ENCODE measurements at regions not wholly inside any gene's neighbourhood (a gene's known extent, or its start where the extent isn't known, plus 50 kb on each side); places are given as distances from the start of the nearest gene placed in this dataset.
"Not testable (repeated sequence)": the region's sequence is repeated elsewhere in the genome, so short reads cannot be mapped to it uniquely, and the experiment has no call there.

DNA sequence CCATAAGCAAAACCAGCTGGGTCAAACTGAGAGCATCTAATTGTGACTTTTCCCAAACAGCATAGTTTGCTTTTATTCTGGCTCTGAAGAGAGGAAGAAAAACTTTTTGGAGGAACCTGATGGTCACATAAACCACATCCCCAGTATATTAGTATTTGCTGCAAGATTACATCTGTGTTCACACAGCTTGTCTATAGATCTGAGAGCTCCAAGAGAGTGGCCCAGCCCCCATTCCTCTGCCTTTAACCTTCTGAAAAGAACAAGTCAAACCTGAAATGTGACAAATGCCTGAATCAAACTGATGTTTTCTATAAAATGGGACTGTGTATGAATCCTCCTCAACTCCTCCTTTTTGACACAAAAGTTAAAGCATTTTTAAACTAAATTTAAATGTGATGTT lies 435.2 kb downstream of the ZNF479 start:
- DNase-seq: not testable (repeated sequence)

GRCh38 chr7:56686276-56686859 lies 445.9 kb downstream of the ZNF479 start:
- DNase-seq: no peak

DNA sequence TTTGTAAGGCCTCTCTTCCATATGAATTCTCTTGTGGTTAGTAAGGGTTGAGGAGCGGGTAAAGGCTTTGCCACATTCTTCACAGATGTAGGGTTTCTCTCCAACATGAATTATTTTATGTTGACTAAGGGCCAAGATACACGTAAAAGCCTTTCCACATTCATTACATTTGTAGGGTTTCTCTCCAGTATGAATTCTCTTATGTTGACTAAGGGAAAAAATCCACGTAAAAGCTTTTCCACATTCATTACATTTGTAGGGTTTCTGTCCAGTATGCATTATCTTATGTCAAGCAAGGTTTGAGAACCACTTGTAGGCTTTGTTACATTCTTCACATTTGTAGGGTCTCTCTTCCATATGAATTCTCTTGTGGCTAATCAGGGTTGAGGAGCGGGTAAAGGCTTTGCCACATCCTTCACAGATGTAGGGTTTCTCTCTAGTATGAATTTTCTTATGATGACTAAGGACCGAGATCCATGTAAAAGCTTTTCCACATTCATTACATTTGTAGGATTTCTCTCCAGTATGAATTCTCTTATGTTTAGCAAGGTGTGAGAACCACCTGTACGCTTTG lies 493.0 kb downstream of the ZNF479 start:
- DNase-seq: no peak

- DNase-seq: no peak
These were observed 493.7 kb upstream of the NUPR2 start for GRCh38 chr7:56609852-56610355.

DNA sequence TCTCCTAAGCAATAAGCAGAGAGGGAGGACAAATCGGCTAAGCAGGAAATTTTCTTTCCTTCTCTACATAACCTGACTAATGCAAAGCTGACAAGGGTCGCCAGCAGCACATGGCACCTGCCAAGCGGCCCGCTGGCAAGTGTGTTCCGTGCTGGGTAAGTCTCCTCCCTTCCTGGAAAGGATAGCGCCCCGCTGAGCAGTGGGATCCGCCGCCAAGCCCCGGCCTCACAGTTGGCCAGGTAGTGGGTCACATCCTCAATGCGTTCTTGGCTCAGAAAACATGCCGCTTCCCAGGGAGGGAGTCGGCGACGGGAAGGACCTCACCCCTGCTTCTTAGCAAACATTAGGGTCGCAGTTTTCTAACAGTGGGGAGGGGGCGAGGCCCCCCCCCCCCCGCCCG lies 488.9 kb upstream of the NUPR2 start:
- DNase-seq: no peak

DNA sequence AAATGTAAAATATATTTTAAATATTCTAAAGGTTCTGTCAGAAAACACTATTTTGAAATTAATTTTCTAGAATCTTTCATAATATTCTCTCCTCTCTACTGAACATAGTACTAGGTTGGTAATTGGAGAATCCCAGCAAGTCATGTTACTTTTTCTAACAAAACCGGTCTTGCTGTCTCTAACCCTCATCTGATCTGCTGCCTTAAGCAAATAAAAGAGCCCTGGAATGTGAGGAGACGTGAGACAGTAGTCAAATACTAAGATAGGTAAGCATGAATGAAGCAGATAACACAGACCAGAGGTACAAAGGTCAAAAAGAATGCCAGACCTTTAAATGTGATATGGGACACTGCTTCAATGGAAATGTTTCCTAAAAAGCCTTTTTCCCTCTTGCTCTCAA lies 462.4 kb upstream of the NUPR2 start:
- DNase-seq: no peak

GRCh38 chr7:56570968-56571367 lies 454.8 kb upstream of the NUPR2 start:
- DNase-seq: no peak

GRCh38 chr7:56538541-56539429 lies 422.6 kb upstream of the NUPR2 start:
- DNase-seq: no peak

- no peak for DNase-seq
These were observed 421.7 kb upstream of the NUPR2 start for GRCh38 chr7:56537952-56538351.

DNA sequence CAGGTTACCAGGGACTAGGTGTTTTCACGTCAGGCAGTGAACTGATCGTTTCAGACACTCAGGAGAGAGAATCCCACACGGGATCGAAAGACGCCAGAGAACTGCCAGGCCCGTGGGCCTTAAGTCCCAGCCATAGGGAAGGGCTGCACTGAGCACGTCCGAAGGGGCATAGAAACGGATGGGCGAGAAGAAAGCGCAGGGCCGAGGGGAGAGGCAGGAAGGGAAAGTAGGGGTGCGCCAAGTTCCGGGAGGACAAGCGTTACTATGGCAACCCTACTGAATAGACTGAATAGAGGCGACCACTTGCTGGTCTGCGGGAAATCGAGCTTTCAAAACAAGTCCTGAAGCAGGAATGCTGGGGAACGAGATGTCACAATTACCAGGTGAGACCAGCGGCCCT lies 421.3 kb upstream of the NUPR2 start:
- no peak for DNase-seq

DNA sequence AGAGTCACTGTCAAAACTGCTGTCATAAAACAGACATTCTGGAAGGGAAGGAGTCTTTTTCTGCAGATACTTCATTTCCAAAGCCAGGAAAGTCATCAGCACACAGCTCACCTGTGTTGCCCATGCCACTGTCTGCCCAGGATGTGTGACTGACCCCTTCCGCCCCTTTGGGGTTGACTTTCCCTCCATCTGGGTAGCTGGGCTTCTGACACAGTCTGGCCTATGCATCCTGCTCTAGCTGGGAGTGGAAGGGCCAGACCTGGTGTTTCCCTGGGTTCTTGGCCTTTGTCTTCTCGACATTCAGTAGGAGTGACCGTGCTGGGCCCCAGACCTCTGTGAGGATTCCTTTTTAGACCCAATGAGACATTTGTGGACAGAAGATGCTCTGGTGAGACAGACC lies 378.9 kb upstream of the NUPR2 start:
- DNase-seq: no peak

DNA sequence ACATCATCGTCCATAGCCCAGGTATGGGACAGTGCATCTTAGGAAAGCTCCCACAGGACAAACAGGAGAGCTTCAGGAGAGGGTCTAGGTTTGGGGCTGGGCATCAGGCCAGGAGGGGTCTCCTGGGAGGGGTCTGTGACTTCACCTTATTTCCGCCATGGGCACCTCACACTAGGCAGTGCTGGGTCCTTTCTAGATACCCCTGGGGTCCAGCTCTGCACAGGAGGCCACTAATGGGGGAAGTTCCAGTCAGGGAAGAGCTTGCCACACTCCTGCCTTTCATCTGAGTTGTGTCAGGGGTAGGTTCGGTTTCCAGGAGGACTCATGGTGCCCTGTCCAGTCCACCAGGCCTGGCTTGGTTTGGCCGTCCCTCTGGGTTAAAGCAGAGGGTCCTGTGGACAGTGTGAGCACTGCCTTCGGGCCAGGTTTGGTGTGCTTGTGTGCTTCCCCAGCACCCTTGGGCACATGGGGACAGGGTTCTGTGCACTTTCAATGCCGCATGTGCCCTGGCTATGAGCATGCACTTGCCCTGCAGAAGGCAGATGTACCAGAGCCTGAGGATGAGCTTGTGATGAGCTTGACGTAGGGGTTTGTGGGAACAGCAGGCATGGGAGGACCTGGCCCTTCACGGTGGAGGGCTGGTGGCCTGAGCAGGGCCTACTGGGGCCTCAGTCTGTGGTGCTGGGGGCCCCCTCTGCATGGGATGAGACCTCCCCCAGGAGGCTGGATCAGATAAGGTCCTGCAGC lies 377.7 kb upstream of the NUPR2 start:
- DNase-seq: no peak

GRCh38 chr7:56493196-56493595 lies 377.0 kb upstream of the NUPR2 start:
- no peak for DNase-seq

GRCh38 chr7:56491636-56492425 lies 375.6 kb upstream of the NUPR2 start:
- DNase-seq: no peak

DNA sequence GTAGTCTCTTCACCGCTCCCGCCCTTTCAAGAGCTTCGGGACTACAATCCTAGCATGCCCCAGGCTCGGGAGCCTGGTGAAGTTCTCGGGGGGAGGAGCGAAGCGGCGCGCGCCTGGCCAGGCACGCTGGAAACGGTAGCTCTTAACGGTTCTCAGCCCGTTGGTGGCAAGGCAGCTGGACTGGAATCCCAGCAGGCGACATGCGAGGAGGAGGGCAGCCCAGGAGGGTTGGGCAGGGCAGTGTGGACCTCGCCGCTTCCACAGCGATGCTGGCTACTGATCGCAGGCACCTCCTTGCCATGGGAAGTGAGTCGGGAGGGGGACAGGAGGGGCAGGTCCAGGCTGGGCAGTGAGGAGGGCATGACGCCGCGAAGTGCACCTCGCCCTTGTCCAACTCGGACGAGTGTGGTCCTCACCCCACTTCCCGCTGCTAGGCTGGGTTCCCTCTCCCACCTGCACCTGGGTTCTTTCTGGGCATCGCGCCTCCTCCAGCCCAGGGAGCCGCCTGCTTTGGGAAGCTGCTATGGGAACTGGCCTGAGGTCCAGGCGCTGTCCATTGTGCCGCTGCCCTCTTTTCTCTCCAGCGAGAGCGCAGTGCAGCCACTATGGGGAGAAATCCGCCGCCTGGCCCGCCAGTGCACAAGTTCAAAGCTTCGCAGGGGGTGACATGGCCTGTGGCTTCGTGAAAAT lies 367.8 kb upstream of the NUPR2 start:
- no peak for DNase-seq

- DNase-seq: no peak
These were observed 366.9 kb upstream of the NUPR2 start for GRCh38 chr7:56483153-56483552.

GRCh38 chr7:56479748-56480147 lies 363.5 kb upstream of the NUPR2 start:
- DNase-seq: no peak

DNA sequence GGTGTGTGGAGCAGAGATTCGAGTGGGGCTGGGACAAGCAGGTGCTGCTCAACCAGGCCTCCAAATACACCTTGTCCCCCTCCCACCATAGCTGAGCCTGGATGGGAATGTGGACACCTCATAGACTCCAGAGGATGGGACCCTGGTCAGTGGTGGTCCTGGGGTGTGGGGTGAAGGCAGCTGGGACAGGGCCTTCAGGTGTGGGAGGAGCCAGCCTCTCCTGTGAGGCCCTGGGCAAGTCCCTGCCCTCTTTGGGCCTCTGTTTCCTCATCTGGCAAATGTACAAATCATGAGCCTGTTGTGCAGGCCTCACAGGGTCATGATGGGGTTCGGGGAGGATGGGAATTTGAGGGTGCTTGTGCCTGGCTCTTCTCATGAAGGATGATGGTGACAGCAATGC lies 362.9 kb upstream of the NUPR2 start:
- DNase-seq: no peak

DNA sequence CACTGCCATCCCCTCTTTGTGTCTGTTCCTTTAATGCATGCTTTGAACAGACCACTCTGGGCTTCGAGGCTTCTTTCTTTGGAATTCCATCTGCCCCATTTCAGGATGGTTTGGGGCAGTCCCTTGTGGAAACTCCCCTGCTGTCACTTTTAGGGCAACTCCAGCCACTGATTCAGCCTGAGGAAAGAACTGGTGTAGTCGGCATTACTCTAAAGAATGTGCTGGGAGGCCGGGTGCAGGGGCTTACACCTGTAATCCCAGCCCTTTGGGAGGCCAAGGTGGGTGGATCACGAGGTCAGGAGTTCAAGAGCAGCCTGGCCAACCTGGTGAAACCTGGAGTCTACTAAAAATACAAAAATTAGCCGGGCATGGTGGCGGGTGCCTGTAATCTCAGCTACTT lies 358.1 kb upstream of the NUPR2 start:
- DNase-seq: no peak

- no peak for DNase-seq
These were observed 355.6 kb upstream of the NUPR2 start for GRCh38 chr7:56471811-56472210.

DNA sequence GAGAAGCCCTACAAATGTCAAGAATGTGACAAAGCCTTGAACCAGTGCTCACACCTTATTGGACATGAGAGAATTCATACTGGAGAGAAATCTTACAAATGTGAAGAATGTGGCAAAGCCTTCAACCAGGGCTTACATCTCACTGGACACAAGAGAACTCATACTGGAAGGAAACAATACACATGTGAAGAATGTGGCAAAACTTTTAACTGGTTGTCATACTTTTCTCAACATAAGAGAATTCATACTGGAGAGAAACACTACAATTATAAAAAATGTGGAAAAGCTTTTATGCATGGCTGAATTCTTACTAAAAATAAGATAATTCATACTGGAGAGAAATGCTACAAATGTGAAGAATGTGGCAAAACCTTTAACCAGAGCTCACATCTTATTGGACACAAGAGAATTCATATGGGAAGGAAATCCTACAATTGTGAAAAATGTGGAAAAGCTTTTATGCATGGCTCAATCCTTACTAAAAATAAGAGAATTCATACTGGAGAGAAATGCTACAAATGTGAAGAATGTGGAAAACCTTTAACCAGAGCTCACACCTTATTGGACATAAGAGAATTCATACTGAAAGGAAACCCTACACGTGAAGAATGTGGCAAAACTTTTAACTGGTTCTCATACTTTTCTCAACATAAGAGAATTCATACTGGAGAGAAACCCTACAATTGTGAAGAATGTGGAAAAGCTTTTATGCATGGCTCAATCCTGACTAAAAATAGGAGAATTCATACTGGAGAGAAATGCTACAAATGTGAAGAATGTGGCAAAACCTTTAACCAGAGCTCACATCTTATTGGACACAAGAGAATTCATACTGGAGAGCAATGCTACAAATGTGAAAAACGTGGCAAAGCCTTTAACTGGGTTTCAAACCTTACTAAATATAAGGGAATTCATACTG lies 350.6 kb upstream of the NUPR2 start:
- not testable (repeated sequence) for DNase-seq
